HUES48 (cell line): ENCODE measurements at regions not wholly inside any gene's neighbourhood (a gene's known extent, or its start where the extent isn't known, plus 50 kb on each side); places are given as distances from the start of the nearest gene placed in this dataset.
"Not testable (repeated sequence)": the region's sequence is repeated elsewhere in the genome, so short reads cannot be mapped to it uniquely, and the experiment has no call there.

Source experiments
- H3K27ac ChIP-seq: one replicate; pipeline ENCODE4 v1.7.0; 2013; ENCODE audit warnings: low read depth, low read length, inconsistent platforms
- H3K27me3 ChIP-seq: 2 replicates; pipeline ENCODE4 v1.6.1; 2013; ENCODE audit warnings: mild to moderate bottlenecking, low read length; ENCODE audit not compliant: control insufficient read depth, insufficient read depth
- H3K36me3 ChIP-seq: 2 replicates; pipeline ENCODE4 v1.6.1; 2013; ENCODE audit warnings: low read length; ENCODE audit not compliant: control insufficient read depth, insufficient read depth
- H3K4me1 ChIP-seq: 2 replicates; pipeline ENCODE4 v1.6.1; 2013; ENCODE audit warnings: mild to moderate bottlenecking, low read length; ENCODE audit not compliant: control insufficient read depth, insufficient read depth
- H3K4me3 ChIP-seq: 2 replicates; pipeline ENCODE4 v1.5.1; 2013; ENCODE audit warnings: mild to moderate bottlenecking, low read depth, low read length
- H3K9ac ChIP-seq: 2 replicates; pipeline ENCODE4 v1.6.1; 2013; ENCODE audit warnings: mild to moderate bottlenecking, low read depth, low read length, moderate library complexity
- H3K9me3 ChIP-seq: 2 replicates; pipeline ENCODE4 v1.6.1; 2013; ENCODE audit warnings: low read length; ENCODE audit not compliant: control insufficient read depth, insufficient read depth

GRCh38 chr16:59993101-59993500 is 1259.0 kb upstream of the GOT2 start:
- Histone ChIP-seq H3K27ac (no peak overlapping the region), H3K4me1 (no peaks in the 10 kb centered on the region), H3K9me3 (peaks cover 8% of the 10 kb centered on the region; the same call in 1 of the 2 replicates), H3K27me3 (no peaks in the 10 kb centered on the region), H3K36me3 (no peaks in the 10 kb centered on the region), H3K4me3 (no peak overlapping the region), H3K9ac (no peak overlapping the region)

- Histone ChIP-seq H3K9ac (no peak overlapping the region), H3K4me3 (no peak overlapping the region), H3K9me3 (peaks cover 8% of the 10 kb centered on the region; the same call in 1 of the 2 replicates), H3K36me3 (no peaks in the 10 kb centered on the region), H3K4me1 (no peaks in the 10 kb centered on the region), H3K27me3 (no peaks in the 10 kb centered on the region), H3K27ac (no peak overlapping the region)
These were observed 1257.1 kb upstream of the GOT2 start for GRCh38 chr16:59991171-59991570.

GRCh38 chr16:59988591-59988990 is 1254.5 kb upstream of the GOT2 start:
- Histone ChIP-seq H3K27ac (no peak overlapping the region), H3K9ac (no peak overlapping the region), H3K4me3 (no peak overlapping the region; the same call in 1 of the 2 replicates), H3K27me3 (no peaks in the 10 kb centered on the region), H3K36me3 (no peaks in the 10 kb centered on the region), H3K9me3 (peaks cover 8% of the 10 kb centered on the region; the same call in 1 of the 2 replicates), H3K4me1 (no peaks in the 10 kb centered on the region)

- H3K4me3 ChIP-seq = no peak overlapping the region
- no peak overlapping the region for H3K9ac ChIP-seq
- no peaks in the 10 kb centered on the region for H3K27me3 ChIP-seq
- H3K9me3 ChIP-seq = peaks cover 4% of the 10 kb centered on the region
- no peaks in the 10 kb centered on the region for H3K4me1 ChIP-seq
- H3K36me3 ChIP-seq = no peaks in the 10 kb centered on the region
- no peak overlapping the region for H3K27ac ChIP-seq
These were observed 1241.8 kb upstream of the GOT2 start for GRCh38 chr16:59975953-59976352.

- Histone ChIP-seq H3K9me3 (peaks cover 4% of the 10 kb centered on the region), H3K4me1 (no peaks in the 10 kb centered on the region), H3K27ac (no peak overlapping the region), H3K27me3 (no peaks in the 10 kb centered on the region), H3K9ac (no peak overlapping the region), H3K4me3 (no peak overlapping the region), H3K36me3 (no peaks in the 10 kb centered on the region)
These were observed 1239.8 kb upstream of the GOT2 start for GRCh38 chr16:59973966-59974365.

- no peak overlapping the region for H3K27ac ChIP-seq
- no peak overlapping the region for H3K9ac ChIP-seq
- H3K4me1 ChIP-seq = no peaks in the 10 kb centered on the region
- no peaks in the 10 kb centered on the region for H3K27me3 ChIP-seq
- peaks cover 2% of the 10 kb centered on the region for H3K9me3 ChIP-seq
- no peaks in the 10 kb centered on the region for H3K36me3 ChIP-seq
- no peak overlapping the region for H3K4me3 ChIP-seq
These were observed 1237.1 kb upstream of the GOT2 start for GRCh38 chr16:59971264-59971663.

- no peaks in the 10 kb centered on the region for H3K27me3 ChIP-seq
- H3K27ac ChIP-seq = no peak overlapping the region
- no peaks in the 10 kb centered on the region for H3K36me3 ChIP-seq
- H3K9ac ChIP-seq = no peak overlapping the region
- no peak overlapping the region for H3K4me3 ChIP-seq
- no peaks in the 10 kb centered on the region for H3K4me1 ChIP-seq
- H3K9me3 ChIP-seq = no peaks in the 10 kb centered on the region
These were observed 1230.3 kb upstream of the GOT2 start for GRCh38 chr16:59964232-59964924.

- no peaks in the 10 kb centered on the region for H3K4me1 ChIP-seq
- H3K27me3 ChIP-seq = no peaks in the 10 kb centered on the region
- H3K9me3 ChIP-seq = no peaks in the 10 kb centered on the region
- no peak overlapping the region for H3K9ac ChIP-seq
- H3K27ac ChIP-seq = no peak overlapping the region
- H3K4me3 ChIP-seq = no peak overlapping the region
- H3K36me3 ChIP-seq = no peaks in the 10 kb centered on the region
These were observed 1225.2 kb upstream of the GOT2 start for GRCh38 chr16:59959311-59959710.

GRCh38 chr16:59950431-59950830 is 1216.3 kb upstream of the GOT2 start:
- no peaks in the 10 kb centered on the region for H3K4me1 ChIP-seq
- H3K27ac ChIP-seq = no peak overlapping the region

GRCh38 chr16:59944041-59944440 is 1209.9 kb upstream of the GOT2 start:
- not testable (repeated sequence) for H3K36me3 ChIP-seq, H3K27me3 ChIP-seq

More at GRCh38 chr16:59950431-59950830, 1216.3 kb upstream of the GOT2 start:
- Histone ChIP-seq H3K4me3 (no peak overlapping the region), H3K9me3 (no peaks in the 10 kb centered on the region), H3K9ac (no peak overlapping the region), H3K36me3 (no peaks in the 10 kb centered on the region), H3K27me3 (no peaks in the 10 kb centered on the region)

GRCh38 chr16:59941594-59941993 is 1207.5 kb upstream of the GOT2 start:
- no peak overlapping the region for H3K9ac ChIP-seq
- no peaks in the 10 kb centered on the region for H3K27me3 ChIP-seq
- H3K36me3 ChIP-seq = no peaks in the 10 kb centered on the region
- no peak overlapping the region for H3K27ac ChIP-seq
- H3K9me3 ChIP-seq = no peaks in the 10 kb centered on the region; the same call in 1 of the 2 replicates
- H3K4me1 ChIP-seq = no peaks in the 10 kb centered on the region
- H3K4me3 ChIP-seq = no peak overlapping the region

More at GRCh38 chr16:59944041-59944440, 1209.9 kb upstream of the GOT2 start:
- not testable (repeated sequence) for H3K9me3 ChIP-seq, H3K9ac ChIP-seq, H3K27ac ChIP-seq, H3K4me1 ChIP-seq, H3K4me3 ChIP-seq
